ENCODE measurements at regions not wholly inside any gene's neighbourhood (a gene's known extent, or its start where the extent isn't known, plus 50 kb on each side); places are given as distances from the start of the nearest gene placed in this dataset.

GRCh38 chr4:120211408-120212015 is 144.9 kb upstream of the MAD2L1 start:
- TF ChIP-seq MYC (IDR thresholded peaks at IDR 0.05; ENCODE audit: borderline replicate concordance, low read length) (no peak), CBX2 (IDR thresholded peaks at IDR 0.05; ENCODE audit: borderline replicate concordance, low read depth) (no peak), EP300 (IDR thresholded peaks at IDR 0.05) (no peak), CTCF (IDR thresholded peaks at IDR 0.05) (no peak), RAD21 (conservative IDR thresholded peaks at IDR 0.05 in 1 of 2, IDR thresholded peaks at IDR 0.05 in 1 of 2) (no peak), ESRRA (IDR thresholded peaks at IDR 0.05; ENCODE audit: borderline replicate concordance, low read length) (no peak), HDAC2 (IDR thresholded peaks at IDR 0.05) (no peak), SMC3 (IDR thresholded peaks at IDR 0.05) (no peak), POLR2A (IDR thresholded peaks at IDR 0.05; ENCODE audit: low read length) (no peak), NR3C1 (IDR thresholded peaks at IDR 0.05) (no peak), KDM1A (IDR thresholded peaks at IDR 0.05; ENCODE audit: low read depth) (no peak), NFE2L2 (conservative IDR thresholded peaks at IDR 0.05; ENCODE audit: low read length) (no peak)
- TF ChIP-seq, protein P1, sequence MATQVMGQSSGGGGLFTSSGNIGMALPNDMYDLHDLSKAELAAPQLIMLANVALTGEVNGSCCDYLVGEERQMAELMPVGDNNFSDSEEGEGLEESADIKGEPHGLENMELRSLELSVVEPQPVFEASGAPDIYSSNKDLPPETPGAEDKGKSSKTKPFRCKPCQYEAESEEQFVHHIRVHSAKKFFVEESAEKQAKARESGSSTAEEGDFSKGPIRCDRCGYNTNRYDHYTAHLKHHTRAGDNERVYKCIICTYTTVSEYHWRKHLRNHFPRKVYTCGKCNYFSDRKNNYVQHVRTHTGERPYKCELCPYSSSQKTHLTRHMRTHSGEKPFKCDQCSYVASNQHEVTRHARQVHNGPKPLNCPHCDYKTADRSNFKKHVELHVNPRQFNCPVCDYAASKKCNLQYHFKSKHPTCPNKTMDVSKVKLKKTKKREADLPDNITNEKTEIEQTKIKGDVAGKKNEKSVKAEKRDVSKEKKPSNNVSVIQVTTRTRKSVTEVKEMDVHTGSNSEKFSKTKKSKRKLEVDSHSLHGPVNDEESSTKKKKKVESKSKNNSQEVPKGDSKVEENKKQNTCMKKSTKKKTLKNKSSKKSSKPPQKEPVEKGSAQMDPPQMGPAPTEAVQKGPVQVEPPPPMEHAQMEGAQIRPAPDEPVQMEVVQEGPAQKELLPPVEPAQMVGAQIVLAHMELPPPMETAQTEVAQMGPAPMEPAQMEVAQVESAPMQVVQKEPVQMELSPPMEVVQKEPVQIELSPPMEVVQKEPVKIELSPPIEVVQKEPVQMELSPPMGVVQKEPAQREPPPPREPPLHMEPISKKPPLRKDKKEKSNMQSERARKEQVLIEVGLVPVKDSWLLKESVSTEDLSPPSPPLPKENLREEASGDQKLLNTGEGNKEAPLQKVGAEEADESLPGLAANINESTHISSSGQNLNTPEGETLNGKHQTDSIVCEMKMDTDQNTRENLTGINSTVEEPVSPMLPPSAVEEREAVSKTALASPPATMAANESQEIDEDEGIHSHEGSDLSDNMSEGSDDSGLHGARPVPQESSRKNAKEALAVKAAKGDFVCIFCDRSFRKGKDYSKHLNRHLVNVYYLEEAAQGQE (IDR thresholded peaks at IDR 0.05) = no peak

Measured in A549 (cell line).